ENCODE measurements at regions not wholly inside any gene's neighbourhood (a gene's known extent, or its start where the extent isn't known, plus 50 kb on each side); places are given as distances from the start of the nearest gene placed in this dataset.
A peak's percentile ranks its signal among the peaks of the same experiment; 100 is the strongest.
"Not testable (repeated sequence)": the region's sequence is repeated elsewhere in the genome, so short reads cannot be mapped to it uniquely, and the experiment has no call there.

- Mint-ChIP-seq H3K9me3 (no peaks in the 10 kb centered on the region), H3K4me3 (no peak overlapping the region), H3K4me1 (peaks cover 0 to under 1% (median 0%) of the 10 kb centered on the region in 3 donors), H3K27ac (no peak overlapping the region), H3K36me3 (no peaks in the 10 kb centered on the region), H3K27me3 (peaks cover 2% of the 10 kb centered on the region)
Observed at GRCh38 chrX:43357741-43358140, 298.4 kb upstream of the MAOA start.

GRCh38 chrX:43373032-43373431 is 283.1 kb upstream of the MAOA start:
- peaks cover 3 to 8% (median 5%) of the 10 kb centered on the region in 3 donors for H3K9me3 Mint-ChIP-seq
- no peak overlapping the region for H3K27ac Mint-ChIP-seq
- H3K4me1 Mint-ChIP-seq, result peaks cover 0 to 2% (median under 1%) of the 10 kb centered on the region in 3 donors
- peaks cover 2% of the 10 kb centered on the region for H3K27me3 Mint-ChIP-seq
- H3K36me3 Mint-ChIP-seq, result no peaks in the 10 kb centered on the region
- H3K4me3 Mint-ChIP-seq, result no peak overlapping the region

- peaks cover 0 to 2% (median 0%) of the 10 kb centered on the region in 3 donors for H3K4me1 Mint-ChIP-seq
- no peak overlapping the region for H3K4me3 Mint-ChIP-seq
- no peak overlapping the region for H3K27ac Mint-ChIP-seq
- H3K27me3 Mint-ChIP-seq, result peaks cover 2% of the 10 kb centered on the region
- no peaks in the 10 kb centered on the region for H3K36me3 Mint-ChIP-seq
- H3K9me3 Mint-ChIP-seq, result peaks cover 2 to 6% (median 5%) of the 10 kb centered on the region in 3 donors
Observed at GRCh38 chrX:43375136-43375535, 281.0 kb upstream of the MAOA start.

- peaks cover 2% of the 10 kb centered on the region for H3K27me3 Mint-ChIP-seq
- no peak overlapping the region for H3K4me3 Mint-ChIP-seq
- H3K36me3 Mint-ChIP-seq, result peaks cover 1% of the 10 kb centered on the region
- no peak overlapping the region for H3K27ac Mint-ChIP-seq
- no peaks in the 10 kb centered on the region for H3K4me1 Mint-ChIP-seq
- H3K9me3 Mint-ChIP-seq, result peaks cover 4 to 12% (median 10%) of the 10 kb centered on the region in 3 donors
Observed at GRCh38 chrX:43380704-43381103, 275.4 kb upstream of the MAOA start.

- peaks cover 0 to 2% (median under 1%) of the 10 kb centered on the region in 3 donors for H3K4me1 Mint-ChIP-seq
Observed at GRCh38 chrX:43386875-43387274, 269.2 kb upstream of the MAOA start.

GRCh38 chrX:43405191-43405590 is 250.9 kb upstream of the MAOA start:
- Mint-ChIP-seq H3K27ac (no peak overlapping the region), H3K4me1 (peaks cover 0 to 4% (median 0%) of the 10 kb centered on the region in 3 donors), H3K36me3 (no peaks in the 10 kb centered on the region), H3K27me3 (no peaks in the 10 kb centered on the region), H3K4me3 (no peak overlapping the region), H3K9me3 (peaks cover 0 to 2% (median 0%) of the 10 kb centered on the region in 3 donors)

More at GRCh38 chrX:43386875-43387274, 269.2 kb upstream of the MAOA start:
- peaks cover 3% of the 10 kb centered on the region for H3K27me3 Mint-ChIP-seq
- H3K9me3 Mint-ChIP-seq, result peaks cover 0 to 7% (median 6%) of the 10 kb centered on the region in 3 donors
- H3K27ac Mint-ChIP-seq, result no peak overlapping the region
- no peak overlapping the region for H3K4me3 Mint-ChIP-seq
- no peaks in the 10 kb centered on the region for H3K36me3 Mint-ChIP-seq

GRCh38 chrX:43423876-43424275 is 232.2 kb upstream of the MAOA start:
- Mint-ChIP-seq H3K27ac (peak overlapping the region in 1 of 3 donors; percentile 71), H3K27me3 (peaks cover 3% of the 10 kb centered on the region), H3K4me3 (no peak overlapping the region), H3K9me3 (peaks cover 0 to 4% (median 2%) of the 10 kb centered on the region in 3 donors), H3K4me1 (peaks cover 0 to 4% (median 0%) of the 10 kb centered on the region in 3 donors), H3K36me3 (no peaks in the 10 kb centered on the region)

- Mint-ChIP-seq H3K27ac (no peak overlapping the region), H3K4me3 (no peak overlapping the region), H3K9me3 (peaks cover under 1 to 14% (median 7%) of the 10 kb centered on the region in 3 donors), H3K27me3 (no peaks in the 10 kb centered on the region), H3K36me3 (no peaks in the 10 kb centered on the region), H3K4me1 (no peaks in the 10 kb centered on the region)
Observed at GRCh38 chrX:43436517-43436916, 219.6 kb upstream of the MAOA start.

GRCh38 chrX:43446752-43447151 is 209.3 kb upstream of the MAOA start:
- H3K4me3 Mint-ChIP-seq, result no peak overlapping the region
- peaks cover 10 to 15% (median 15%) of the 10 kb centered on the region in 3 donors for H3K9me3 Mint-ChIP-seq
- H3K27ac Mint-ChIP-seq, result no peak overlapping the region
- peaks cover 4% of the 10 kb centered on the region for H3K27me3 Mint-ChIP-seq
- no peaks in the 10 kb centered on the region for H3K4me1 Mint-ChIP-seq
- H3K36me3 Mint-ChIP-seq, result no peaks in the 10 kb centered on the region

GRCh38 chrX:43448688-43449087 is 207.4 kb upstream of the MAOA start:
- peaks cover 13 to 23% (median 22%) of the 10 kb centered on the region in 3 donors for H3K9me3 Mint-ChIP-seq
- H3K27me3 Mint-ChIP-seq, result peaks cover 4% of the 10 kb centered on the region
- no peaks in the 10 kb centered on the region for H3K4me1 Mint-ChIP-seq
- H3K27ac Mint-ChIP-seq, result no peak overlapping the region
- no peak overlapping the region for H3K4me3 Mint-ChIP-seq
- no peaks in the 10 kb centered on the region for H3K36me3 Mint-ChIP-seq

- H3K36me3 Mint-ChIP-seq, result peaks cover 2% of the 10 kb centered on the region
- no peak overlapping the region for H3K27ac Mint-ChIP-seq
- H3K4me1 Mint-ChIP-seq, result no peaks in the 10 kb centered on the region
- H3K9me3 Mint-ChIP-seq, result peaks cover 13 to 30% (median 26%) of the 10 kb centered on the region in 3 donors
- no peak overlapping the region for H3K4me3 Mint-ChIP-seq
- H3K27me3 Mint-ChIP-seq, result no peaks in the 10 kb centered on the region
Observed at GRCh38 chrX:43450355-43450754, 205.7 kb upstream of the MAOA start.

- not testable (repeated sequence) for H3K4me1 Mint-ChIP-seq, H3K36me3 Mint-ChIP-seq, H3K27ac Mint-ChIP-seq, H3K27me3 Mint-ChIP-seq, H3K4me3 Mint-ChIP-seq
- H3K9me3 Mint-ChIP-seq, result peaks cover 13 to 27% (median 24%) of the 10 kb centered on the region in 3 donors
Observed at GRCh38 chrX:43451976-43452686, 204.0 kb upstream of the MAOA start.

- Mint-ChIP-seq H3K4me1 (peaks cover 0 to 3% (median 0%) of the 10 kb centered on the region in 3 donors), H3K36me3 (peaks cover 6% of the 10 kb centered on the region), H3K27me3 (peaks cover 3% of the 10 kb centered on the region), H3K27ac (no peak overlapping the region), H3K4me3 (no peak overlapping the region), H3K9me3 (peaks cover 7 to 21% (median 17%) of the 10 kb centered on the region in 3 donors)
Observed at GRCh38 chrX:43456063-43456462, 200.0 kb upstream of the MAOA start.

GRCh38 chrX:43456906-43457305 is 199.2 kb upstream of the MAOA start:
- no peak overlapping the region for H3K27ac Mint-ChIP-seq
- peaks cover 3% of the 10 kb centered on the region for H3K27me3 Mint-ChIP-seq
- peaks cover 0 to 3% (median 0%) of the 10 kb centered on the region in 3 donors for H3K4me1 Mint-ChIP-seq
- peaks cover 6% of the 10 kb centered on the region for H3K36me3 Mint-ChIP-seq
- H3K4me3 Mint-ChIP-seq, result no peak overlapping the region
- H3K9me3 Mint-ChIP-seq, result peaks cover 2 to 14% (median 9%) of the 10 kb centered on the region in 3 donors

- peak overlapping the region in 1 of 4 donors; percentile 68 for H3K4me3 Mint-ChIP-seq
- peaks cover 3 to 8% (median 5%) of the 10 kb centered on the region in 3 donors for H3K4me1 Mint-ChIP-seq
- H3K36me3 Mint-ChIP-seq, result peaks cover 3% of the 10 kb centered on the region
- H3K9me3 Mint-ChIP-seq, result no peaks in the 10 kb centered on the region
- H3K27ac Mint-ChIP-seq, result no peak overlapping the region
- H3K27me3 Mint-ChIP-seq, result peaks cover 2% of the 10 kb centered on the region
Observed at GRCh38 chrX:43467608-43468234, 188.4 kb upstream of the MAOA start.

All from IgD-negative memory B cell (primary cell).